Ascending aorta (tissue), 2 donors: ENCODE measurements at regions not wholly inside any gene's neighbourhood (a gene's known extent, or its start where the extent isn't known, plus 50 kb on each side); places are given as distances from the start of the nearest gene placed in this dataset.

Experiments used
- DNase-seq, 2 donors: peaks; one replicate each; pipeline ENCODE4 v3.0.0-alpha.2; 2019; ENCODE audit warnings: low spot score in 2 of 2
- H3K27ac ChIP-seq, 2 donors: fragments of 200-600 bp; sonication (generic); one replicate each; pipeline ENCODE4 v1.5.1; 2016 to 2017; ENCODE audit warnings: mild to moderate bottlenecking in 1 of 2
- H3K27me3 ChIP-seq: fragments of 200-600 bp; sonication (generic); one replicate; pipeline ENCODE4 v1.5.1; 2017
- H3K36me3 ChIP-seq, 2 donors: fragments of 200-600 bp; sonication (generic); one replicate each; pipeline ENCODE4 v1.5.1; 2016
- H3K4me1 ChIP-seq, 2 donors: fragments of 200-600 bp; sonication (generic); one replicate each; pipeline ENCODE4 v1.5.1; 2016 to 2017; ENCODE audit warnings: mild to moderate bottlenecking in 1 of 2
- H3K4me3 ChIP-seq, 2 donors: fragments of 200-600 bp; sonication (generic); one replicate each; pipeline ENCODE4 v1.5.1; 2016 to 2017; ENCODE audit warnings: mild to moderate bottlenecking in 1 of 2
- H3K9me3 ChIP-seq, 2 donors: fragments of 200-600 bp; sonication (generic); one replicate each; pipeline ENCODE4 v1.5.1; 2016
- CTCF ChIP-seq, 3 experiments: fragments of 200-600 bp in 2 of 3; fragments of 450-650 bp in 1 of 3; sonication (generic) in 2 of 3; IDR thresholded peaks; one replicate each; pipeline ENCODE4 v1.5.1; 2016 to 2019; ENCODE audit warnings: antibody characterized with exemption in 3 of 3, mild to moderate bottlenecking in 1 of 3, moderate library complexity in 1 of 3
- intact Hi-C: fragments of 100-400 bp; cut with DNase I; formaldehyde crosslinking; loops from one replicate; pipeline ENCODE4 v1.15.1; 2023

GRCh38 chr5:62029303-62029702 lies 276.7 kb upstream of the KIF2A start:
- DNase-seq = no peak
- H3K4me1 ChIP-seq = no peaks in the 10 kb centered on the region
- H3K36me3 ChIP-seq = no peaks in the 10 kb centered on the region
- no peaks in the 10 kb centered on the region for H3K9me3 ChIP-seq
- no peaks in the 10 kb centered on the region for H3K27me3 ChIP-seq
- intact Hi-C loops = no loop called here
- no peak overlapping the region for H3K4me3 ChIP-seq
- no peak for TF ChIP-seq CTCF (IDR thresholded peaks at IDR 0.05)
- H3K27ac ChIP-seq = no peak overlapping the region

DNA sequence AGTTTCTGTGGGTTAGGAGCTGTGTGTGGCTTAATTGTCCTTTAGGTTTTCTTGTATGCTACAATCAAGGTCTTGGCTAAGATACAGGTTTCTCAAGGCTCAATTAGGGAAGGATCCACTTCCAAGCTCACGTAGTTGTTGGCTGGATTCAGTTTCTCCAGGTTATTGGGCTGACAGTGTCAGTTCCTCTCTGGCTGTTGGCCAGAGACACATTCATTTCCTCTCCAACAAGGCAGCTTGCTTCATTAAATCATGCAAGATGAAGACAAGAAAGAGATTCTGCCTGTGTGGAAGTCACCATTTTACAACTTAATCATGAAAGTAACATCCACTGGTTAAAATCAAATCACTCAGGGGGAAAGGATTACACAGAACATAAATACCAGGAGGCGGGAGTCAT lies 275.7 kb upstream of the KIF2A start:
- Histone ChIP-seq H3K4me1 (no peaks in the 10 kb centered on the region), H3K36me3 (no peaks in the 10 kb centered on the region), H3K27ac (no peak overlapping the region), H3K9me3 (no peaks in the 10 kb centered on the region), H3K4me3 (no peak overlapping the region), H3K27me3 (no peaks in the 10 kb centered on the region)
- no peak for DNase-seq
- intact Hi-C loops = no loop called here
- TF ChIP-seq CTCF (IDR thresholded peaks at IDR 0.05) = no peak

- H3K36me3 ChIP-seq = no peaks in the 10 kb centered on the region
- H3K9me3 ChIP-seq = no peaks in the 10 kb centered on the region
- intact Hi-C loops = no loop called here
- DNase-seq = no peak
- H3K4me1 ChIP-seq = no peaks in the 10 kb centered on the region
- H3K4me3 ChIP-seq = no peak overlapping the region
- no peaks in the 10 kb centered on the region for H3K27me3 ChIP-seq
- no peak for TF ChIP-seq CTCF (IDR thresholded peaks at IDR 0.05)
- H3K27ac ChIP-seq = no peak overlapping the region
Measured at GRCh38 chr5:62038024-62038423, 268.0 kb upstream of the KIF2A start.

- no peaks in the 10 kb centered on the region for H3K27me3 ChIP-seq
- TF ChIP-seq CTCF (IDR thresholded peaks at IDR 0.05) = no peak
Measured at GRCh38 chr5:62041156-62041756, 264.8 kb upstream of the KIF2A start.

GRCh38 chr5:62042007-62042406 lies 264.0 kb upstream of the KIF2A start:
- TF ChIP-seq CTCF (IDR thresholded peaks at IDR 0.05) = no peak
- Histone ChIP-seq H3K4me1 (no peaks in the 10 kb centered on the region), H3K9me3 (no peaks in the 10 kb centered on the region), H3K36me3 (no peaks in the 10 kb centered on the region), H3K4me3 (no peak overlapping the region), H3K27ac (no peak overlapping the region), H3K27me3 (no peaks in the 10 kb centered on the region)
- intact Hi-C loops = loop anchor here (5.0 kb wide), 1 partner anchor 715 kb away; no protein-coding TSS in a partner anchor
- no peak for DNase-seq

More at GRCh38 chr5:62041156-62041756, 264.8 kb upstream of the KIF2A start:
- H3K4me3 ChIP-seq = no peak overlapping the region
- H3K4me1 ChIP-seq = no peaks in the 10 kb centered on the region
- no peak for DNase-seq
- intact Hi-C loops = loop anchor here (5.0 kb wide), 1 partner anchor 716 kb away; no protein-coding TSS in a partner anchor
- no peaks in the 10 kb centered on the region for H3K36me3 ChIP-seq
- H3K9me3 ChIP-seq = no peaks in the 10 kb centered on the region
- no peak overlapping the region for H3K27ac ChIP-seq
